DND-41 (cell line): ENCODE measurements at regions not wholly inside any gene's neighbourhood (a gene's known extent, or its start where the extent isn't known, plus 50 kb on each side); places are given as distances from the start of the nearest gene placed in this dataset.

Experiments used
- EZH2 ChIP-seq: IDR thresholded peaks from 3 replicates; pipeline ENCODE4 v1.6.1; 2012; ENCODE audit warnings: borderline replicate concordance, low read depth, mild to moderate bottlenecking, moderate library complexity, low read length, inconsistent platforms; ENCODE audit not compliant: severe bottlenecking
- TF ChIP-seq, protein P1 (sequence below): IDR thresholded peaks from 2 replicates; pipeline ENCODE4 v1.5.1; 2012; ENCODE audit warnings: borderline replicate concordance, low read length, moderate library complexity, mild to moderate bottlenecking; ENCODE audit not compliant: poor library complexity, severe bottlenecking; ENCODE audit errors: extremely low read depth

DNA sequence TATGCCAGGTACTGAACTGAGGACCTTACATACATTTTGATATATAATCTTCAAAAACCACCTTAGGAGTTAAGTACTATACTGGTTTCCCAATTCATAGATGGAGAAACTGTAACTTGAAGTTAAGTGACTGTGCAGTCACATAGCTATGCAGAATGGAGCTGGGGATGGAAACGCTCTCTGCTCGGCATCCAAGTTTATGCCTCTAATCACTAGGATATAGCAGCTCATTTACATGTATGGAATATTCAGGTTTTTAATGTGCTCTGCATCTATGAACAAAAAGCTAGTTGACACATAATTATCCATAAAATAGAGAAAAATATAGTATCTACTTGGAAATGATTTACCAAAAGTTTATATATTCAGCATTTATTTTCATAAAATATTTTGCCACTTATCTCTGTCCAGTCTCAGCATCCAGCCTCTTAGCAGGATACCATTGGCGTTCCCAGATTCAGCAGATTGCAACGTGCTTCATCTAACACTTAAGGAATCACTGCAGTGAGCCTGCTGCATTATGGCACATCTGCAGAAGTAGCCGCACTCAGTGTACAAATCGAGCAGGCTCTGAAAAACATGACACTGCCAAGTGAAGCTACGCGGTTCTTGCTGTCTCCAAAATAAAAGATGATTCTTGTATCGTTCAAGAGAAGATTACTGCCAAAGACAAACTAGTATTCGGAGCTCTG, 70.4 kb downstream of the MRPL57 start:
- TF ChIP-seq, protein P1, sequence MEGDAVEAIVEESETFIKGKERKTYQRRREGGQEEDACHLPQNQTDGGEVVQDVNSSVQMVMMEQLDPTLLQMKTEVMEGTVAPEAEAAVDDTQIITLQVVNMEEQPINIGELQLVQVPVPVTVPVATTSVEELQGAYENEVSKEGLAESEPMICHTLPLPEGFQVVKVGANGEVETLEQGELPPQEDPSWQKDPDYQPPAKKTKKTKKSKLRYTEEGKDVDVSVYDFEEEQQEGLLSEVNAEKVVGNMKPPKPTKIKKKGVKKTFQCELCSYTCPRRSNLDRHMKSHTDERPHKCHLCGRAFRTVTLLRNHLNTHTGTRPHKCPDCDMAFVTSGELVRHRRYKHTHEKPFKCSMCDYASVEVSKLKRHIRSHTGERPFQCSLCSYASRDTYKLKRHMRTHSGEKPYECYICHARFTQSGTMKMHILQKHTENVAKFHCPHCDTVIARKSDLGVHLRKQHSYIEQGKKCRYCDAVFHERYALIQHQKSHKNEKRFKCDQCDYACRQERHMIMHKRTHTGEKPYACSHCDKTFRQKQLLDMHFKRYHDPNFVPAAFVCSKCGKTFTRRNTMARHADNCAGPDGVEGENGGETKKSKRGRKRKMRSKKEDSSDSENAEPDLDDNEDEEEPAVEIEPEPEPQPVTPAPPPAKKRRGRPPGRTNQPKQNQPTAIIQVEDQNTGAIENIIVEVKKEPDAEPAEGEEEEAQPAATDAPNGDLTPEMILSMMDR, result no peak
- no peak for TF ChIP-seq EZH2
